ENCODE measurements at regions not wholly inside any gene's neighbourhood (a gene's known extent, or its start where the extent isn't known, plus 50 kb on each side); places are given as distances from the start of the nearest gene placed in this dataset.

GRCh38 chr17:33651686-33652085 lies 358.6 kb upstream of the ASIC2 start:
- no peak for DNase-seq

- no peak for DNase-seq
These were observed 359.8 kb upstream of the ASIC2 start for GRCh38 chr17:33652731-33653398.

GRCh38 chr17:33653399-33653788 lies 360.3 kb upstream of the ASIC2 start:
- DNase-seq, result no peak

DNA sequence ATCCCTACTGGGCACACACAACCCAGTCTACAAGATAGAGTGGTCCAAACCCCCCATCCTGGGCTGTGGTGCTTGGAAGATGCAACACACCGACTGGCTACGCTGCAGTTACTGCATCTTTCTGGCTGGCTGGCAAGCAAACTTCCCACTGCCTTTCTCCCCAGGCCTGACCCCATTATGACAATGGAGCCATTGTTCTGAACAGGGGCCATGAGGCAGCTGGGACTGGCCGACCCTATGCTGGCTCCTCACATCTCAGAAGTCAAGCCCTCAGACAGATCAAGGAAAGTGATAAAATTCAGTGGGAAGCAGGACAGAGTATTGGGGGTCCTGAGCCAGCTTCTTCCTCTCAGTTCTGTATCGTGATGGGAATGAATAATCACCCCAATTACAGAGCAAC lies 364.1 kb upstream of the ASIC2 start:
- no peak for DNase-seq

- no peak for DNase-seq
These were observed 368.9 kb upstream of the ASIC2 start for GRCh38 chr17:33661975-33662374.

DNA sequence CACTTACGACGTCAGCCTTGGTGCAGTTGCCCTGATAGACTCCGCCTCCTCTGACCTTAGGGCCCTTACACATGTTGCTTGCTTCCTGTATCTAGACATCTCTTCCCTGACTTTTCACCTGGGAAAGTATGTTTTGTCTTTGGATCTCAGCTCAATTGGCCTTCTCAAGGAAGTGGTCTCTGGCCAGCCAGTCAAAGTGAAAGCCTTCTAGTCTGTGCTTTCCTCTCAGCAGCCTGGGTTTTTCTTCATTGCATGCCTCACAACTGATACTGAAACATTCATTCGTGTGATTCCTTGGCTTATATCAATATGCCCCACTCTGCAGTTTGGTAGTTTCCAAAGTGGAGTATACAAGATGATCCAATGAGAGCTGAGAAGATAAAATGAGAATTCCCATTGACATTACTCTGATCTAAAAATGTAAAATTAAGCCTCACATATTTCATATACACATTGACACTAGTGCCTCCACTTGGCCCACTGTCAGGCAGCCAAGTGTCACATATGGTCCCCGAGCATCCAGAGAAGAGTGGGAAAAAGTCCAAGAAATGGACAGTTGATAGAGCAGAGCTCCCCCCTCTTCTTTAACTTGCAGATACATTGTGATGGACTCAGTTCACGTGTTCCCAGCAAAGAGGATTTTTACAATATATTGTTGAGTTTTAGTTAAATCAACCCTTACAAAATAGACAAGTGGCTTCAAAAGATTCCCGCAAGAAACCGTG lies 371.2 kb upstream of the ASIC2 start:
- DNase-seq, result no peak

- no peak for DNase-seq
These were observed 374.0 kb upstream of the ASIC2 start for GRCh38 chr17:33667052-33667509.

DNA sequence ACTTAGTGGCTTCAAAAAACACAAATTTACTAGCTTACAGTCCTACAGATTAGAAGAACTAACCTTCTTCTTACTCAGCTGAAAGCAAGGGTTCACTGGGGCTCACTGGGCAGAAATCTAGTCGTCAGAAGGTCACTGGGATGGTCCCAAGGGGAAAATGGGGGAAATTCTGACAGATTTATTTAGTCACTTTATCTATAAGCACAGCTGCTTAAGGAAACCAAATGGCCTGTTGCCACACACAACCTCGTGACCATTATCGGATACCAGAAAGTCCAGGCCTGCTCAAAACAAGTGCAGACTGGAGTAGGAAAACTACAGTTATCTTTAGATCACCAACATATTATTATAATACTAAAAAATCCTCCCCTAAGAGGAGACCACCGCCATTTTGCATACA lies 374.6 kb upstream of the ASIC2 start:
- DNase-seq, result no peak

DNA sequence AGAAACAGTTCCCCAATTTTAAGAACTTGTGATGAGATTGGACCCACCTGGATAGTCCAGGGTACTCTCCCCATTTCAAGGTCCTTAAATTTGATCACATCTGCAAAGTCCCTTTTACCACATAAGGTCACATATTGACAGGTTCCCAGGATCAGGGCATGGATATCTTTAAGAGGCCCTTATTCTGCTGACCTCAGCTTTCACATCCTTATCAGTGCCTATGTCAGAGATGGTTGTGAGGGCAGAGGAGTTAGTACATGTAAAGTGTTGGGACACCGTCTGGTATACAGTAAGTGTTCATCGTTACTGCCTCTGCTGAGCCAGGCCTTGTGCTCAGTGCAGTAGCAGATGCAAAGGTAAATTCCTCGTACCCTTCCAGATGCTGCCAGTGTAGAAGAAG lies 375.4 kb upstream of the ASIC2 start:
- DNase-seq, result no peak

DNA sequence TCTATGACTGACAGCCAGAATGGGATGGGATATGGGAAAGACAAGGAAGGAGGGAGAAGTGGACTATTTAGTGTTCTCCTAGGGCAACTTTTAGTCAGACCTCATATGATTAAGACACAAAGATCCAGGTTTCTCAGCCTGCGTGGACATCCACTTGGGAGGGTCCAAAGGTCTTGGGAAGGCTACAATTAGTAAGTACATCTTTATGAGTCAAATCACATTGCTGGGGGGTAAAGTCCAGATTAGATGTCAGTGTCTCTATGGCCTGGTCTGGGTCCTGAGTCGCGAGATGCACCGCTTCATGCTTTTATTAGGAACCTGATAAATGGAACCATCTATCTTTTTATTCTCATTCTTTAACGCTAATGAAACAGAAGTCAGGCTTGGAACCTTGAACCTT lies 378.4 kb upstream of the ASIC2 start:
- no peak for DNase-seq

DNA sequence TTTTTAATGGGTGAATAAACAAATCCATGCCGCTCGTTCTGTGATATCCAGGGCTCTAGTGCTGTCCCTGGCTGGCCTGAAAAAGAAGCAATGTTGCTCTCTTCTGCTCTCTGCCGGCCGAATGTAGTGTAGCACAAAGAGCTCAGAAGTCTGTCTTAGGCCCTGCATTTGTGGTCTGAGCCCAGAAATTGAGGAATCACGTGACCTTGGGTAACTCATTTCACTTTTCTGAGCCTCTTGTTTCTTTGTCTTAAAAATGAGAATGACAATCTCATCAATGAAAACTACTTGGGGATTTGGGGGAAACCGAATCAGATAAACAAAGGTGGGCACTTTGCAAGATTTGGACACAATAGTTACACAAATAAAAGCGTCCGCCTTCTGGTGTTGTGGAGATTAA lies 381.6 kb upstream of the ASIC2 start:
- DNase-seq, result no peak

- DNase-seq, result no peak
These were observed 383.3 kb upstream of the ASIC2 start for GRCh38 chr17:33676444-33676843.

DNA sequence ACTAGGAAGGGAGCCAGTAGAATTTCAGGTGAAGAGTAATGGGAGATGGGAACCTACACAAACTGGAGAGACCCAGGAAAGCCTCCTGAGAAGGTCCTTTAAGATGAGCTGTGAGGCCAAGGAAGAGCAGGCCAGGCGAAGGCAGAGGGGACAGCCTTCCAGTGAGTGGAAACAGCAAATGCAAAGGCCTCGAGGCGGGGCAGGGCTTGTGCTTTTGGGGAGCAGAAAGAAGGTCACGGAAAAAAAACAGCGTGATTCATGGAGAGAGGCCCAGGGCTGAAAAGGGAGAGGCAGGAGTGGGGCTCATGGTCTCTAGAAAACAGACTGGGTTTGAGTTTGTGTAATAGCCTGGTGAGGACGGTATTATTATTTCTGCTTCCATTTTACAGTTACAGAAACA lies 386.5 kb upstream of the ASIC2 start:
- DNase-seq, result no peak

- DNase-seq, result no peak
These were observed 387.4 kb upstream of the ASIC2 start for GRCh38 chr17:33680472-33680871.

DNA sequence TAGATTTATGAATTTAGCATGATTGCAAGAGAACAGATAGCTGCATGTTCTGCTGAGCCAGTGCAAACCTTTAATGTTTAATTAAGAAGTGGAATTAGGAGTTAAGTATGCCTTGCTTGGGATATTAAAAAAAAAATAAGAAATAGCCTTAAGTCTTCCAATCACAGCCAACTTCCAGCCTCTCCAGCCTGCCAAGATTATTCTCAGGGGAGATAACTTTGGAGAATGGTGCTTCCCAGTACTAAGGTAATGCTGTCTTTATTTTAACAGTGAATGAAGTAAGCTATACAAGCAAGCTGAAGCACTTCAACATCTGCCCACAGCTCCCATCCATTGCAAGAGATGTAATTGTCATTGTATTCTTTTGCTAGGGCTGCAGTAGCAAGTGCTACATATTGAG lies 389.5 kb upstream of the ASIC2 start:
- DNase-seq, result no peak

GRCh38 chr17:33684735-33685134 lies 391.6 kb upstream of the ASIC2 start:
- DNase-seq, result no peak

DNA sequence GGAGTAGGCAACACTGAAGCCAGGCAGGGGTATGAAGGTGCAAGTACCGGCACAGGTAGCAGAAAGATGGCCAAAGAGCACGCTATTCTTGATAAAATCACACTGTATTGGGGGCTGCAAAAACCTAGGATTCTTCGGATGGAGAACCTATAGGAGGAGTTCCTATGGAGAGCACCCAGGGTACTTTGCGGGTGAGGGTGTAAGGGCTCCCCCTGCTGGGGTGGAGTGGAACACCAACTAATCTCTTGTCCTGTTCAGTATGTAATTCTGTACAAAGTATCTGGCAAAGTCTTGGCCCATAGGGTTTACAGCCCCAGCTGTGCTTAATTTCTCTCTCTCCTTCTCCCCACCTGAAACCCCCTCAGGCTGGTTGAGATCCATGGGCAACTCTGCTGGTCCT lies 393.1 kb upstream of the ASIC2 start:
- no peak for DNase-seq

DNA sequence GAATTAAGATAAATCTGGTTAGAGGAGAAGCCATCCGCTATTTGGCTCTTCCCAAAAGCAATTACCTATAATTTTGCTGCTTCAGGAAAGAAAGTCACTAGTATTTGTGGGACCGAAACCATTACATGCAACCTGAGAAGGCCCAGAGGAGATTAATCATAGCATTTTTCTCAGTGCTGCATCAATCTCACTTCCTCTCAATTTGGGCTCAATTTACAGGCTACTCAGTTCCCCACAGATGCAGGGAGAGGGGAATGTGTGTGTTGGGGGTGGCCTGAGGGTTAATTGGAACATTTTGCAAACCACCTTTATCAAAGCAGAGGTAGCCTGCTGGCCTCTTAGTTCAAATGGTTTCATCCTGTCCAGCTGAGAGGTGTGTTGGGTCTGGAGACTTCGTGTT lies 394.7 kb upstream of the ASIC2 start:
- DNase-seq, result no peak

DNA sequence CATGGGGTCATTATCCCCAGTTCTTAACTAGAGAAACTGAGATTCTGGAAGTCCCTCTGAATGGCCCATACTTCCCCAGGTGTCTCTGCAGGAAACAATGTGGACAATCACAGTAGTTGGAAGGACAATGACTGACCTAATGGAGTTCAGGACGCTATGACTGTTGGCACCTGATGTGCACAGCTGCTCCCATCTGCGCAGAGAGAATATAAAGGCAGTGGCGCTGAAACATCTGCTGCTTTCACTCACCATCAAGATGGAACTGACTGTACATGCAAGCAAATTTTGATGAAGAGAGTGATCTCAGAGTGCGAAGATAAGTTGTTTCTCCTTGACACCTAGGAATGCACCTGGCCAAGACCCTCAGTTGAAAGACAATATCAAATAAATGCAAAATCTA lies 395.7 kb upstream of the ASIC2 start:
- no peak for DNase-seq

DNA sequence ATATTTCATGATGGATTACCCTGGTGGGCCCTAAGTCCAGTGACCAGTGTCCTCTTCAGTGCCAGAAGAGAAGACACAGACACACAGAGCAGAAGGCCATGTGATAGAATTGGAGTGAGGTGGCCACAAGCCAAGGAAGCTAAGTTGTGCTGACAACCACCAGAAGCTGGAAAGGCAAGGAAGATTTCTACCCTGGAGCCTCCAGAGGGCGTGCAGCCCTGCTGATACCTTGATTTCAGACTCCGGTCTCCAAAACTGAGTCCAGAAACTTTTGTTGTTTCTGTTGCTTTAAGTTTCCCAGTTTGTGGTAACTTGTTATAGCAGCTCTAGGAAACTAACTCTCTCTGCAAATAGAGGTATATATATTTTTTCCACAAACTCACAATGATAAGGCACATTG lies 396.6 kb upstream of the ASIC2 start:
- no peak for DNase-seq

DNA sequence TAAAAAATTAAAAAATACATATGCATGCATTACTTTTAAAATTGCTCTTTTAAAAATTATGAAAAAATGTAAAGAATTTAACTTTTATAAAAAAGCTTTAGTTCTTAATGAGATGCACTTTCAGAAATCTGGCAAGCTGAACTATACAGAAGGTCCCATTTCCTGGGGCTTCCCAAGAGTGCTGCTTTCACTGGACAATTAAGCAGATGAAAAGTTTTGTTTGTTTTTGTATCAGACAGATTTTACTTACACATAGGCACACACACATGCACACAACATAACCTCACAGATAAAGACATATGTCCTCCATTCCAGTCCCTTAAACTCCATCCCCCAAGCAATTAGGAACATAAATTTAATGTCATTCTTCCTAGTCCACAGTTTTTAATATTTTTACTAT lies 402.3 kb upstream of the ASIC2 start:
- no peak for DNase-seq

GRCh38 chr17:33696102-33696501 lies 403.0 kb upstream of the ASIC2 start:
- no peak for DNase-seq

- no peak for DNase-seq
These were observed 404.5 kb upstream of the ASIC2 start for GRCh38 chr17:33697557-33697956.

DNA sequence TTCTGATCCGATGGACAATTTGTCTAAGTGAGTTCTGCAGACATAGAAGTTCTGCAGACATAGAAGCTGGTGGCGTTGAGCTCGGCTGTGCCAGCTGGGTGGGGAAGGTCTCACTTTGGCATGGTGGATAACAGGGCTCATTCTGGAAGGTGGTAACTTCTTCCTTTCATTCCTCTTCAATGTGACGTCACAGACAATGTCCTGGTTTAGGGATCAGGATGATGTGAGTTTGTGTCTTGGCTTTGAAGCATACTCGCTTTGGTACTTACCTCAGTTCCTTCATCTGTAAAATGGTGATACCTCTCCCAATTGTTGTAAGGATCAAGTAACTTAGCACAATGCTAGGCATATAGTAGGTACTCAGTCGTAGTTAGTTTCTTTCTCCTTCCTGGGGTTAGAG lies 408.8 kb upstream of the ASIC2 start:
- no peak for DNase-seq

- DNase-seq, result no peak
These were observed 411.8 kb upstream of the ASIC2 start for GRCh38 chr17:33704856-33705255.

Data from T1000 (cell line).